Peyer's patch (tissue), 4 donors: ENCODE measurements at regions not wholly inside any gene's neighbourhood (a gene's known extent, or its start where the extent isn't known, plus 50 kb on each side); places are given as distances from the start of the nearest gene placed in this dataset.

ENCODE experiments used
- CTCF ChIP-seq, 6 experiments: fragments of 450-650 bp in 4 of 6; fragments of 200-600 bp in 2 of 6; sonication (generic) in 1 of 6; IDR thresholded peaks; one replicate each; pipeline ENCODE4 v1.5.1; 2017 to 2019; ENCODE audit warnings: antibody characterized with exemption in 6 of 6, mild to moderate bottlenecking in 3 of 6, moderate library complexity in 1 of 6
- POLR2A ChIP-seq, 2 donors: fragments of 450-650 bp; IDR thresholded peaks; one replicate each; pipeline ENCODE4 v1.5.1; 2017; ENCODE audit warnings: antibody characterized with exemption in 2 of 2, mild to moderate bottlenecking in 2 of 2, moderate library complexity in 2 of 2

GRCh38 chr22:48718818-48719500 lies 1108.7 kb downstream of the BRD1 start:
- TF ChIP-seq CTCF (IDR thresholded peaks at IDR 0.05) (no peak), POLR2A (IDR thresholded peaks at IDR 0.05) (no peak)
